Peyer's patch (tissue), 4 donors: ENCODE measurements at regions not wholly inside any gene's neighbourhood (a gene's known extent, or its start where the extent isn't known, plus 50 kb on each side); places are given as distances from the start of the nearest gene placed in this dataset.
A peak's percentile ranks its signal among the peaks of the same experiment; 100 is the strongest.

ENCODE experiments used
- DNase-seq, 3 donors: peaks; one replicate each; pipeline ENCODE4 v3.0.0-alpha.2; 2017 to 2019
- H3K27ac ChIP-seq, 4 donors: fragments of 200-600 bp; sonication (generic); one replicate each; pipeline ENCODE4 v1.5.1; 2016 to 2019
- H3K27me3 ChIP-seq, 2 donors: fragments of 200-600 bp; sonication (generic); one replicate each; pipeline ENCODE4 v1.5.1; 2019
- H3K36me3 ChIP-seq, 3 donors: fragments of 200-600 bp; sonication (generic); one replicate each; pipeline ENCODE4 v1.5.1; 2016 to 2019
- H3K4me1 ChIP-seq, 4 donors: fragments of 200-600 bp; sonication (generic); one replicate each; pipeline ENCODE4 v1.5.1; 2016 to 2019
- H3K4me3 ChIP-seq, 4 donors: fragments of 200-600 bp; sonication (generic); 1 replicate in 3 of 4; 2 replicates in 1 of 4; pipeline ENCODE4 v1.5.1; 2016 to 2019; ENCODE audit warnings: mild to moderate bottlenecking in 1 of 4
- H3K9me3 ChIP-seq, 4 donors: fragments of 200-600 bp; sonication (generic); one replicate each; pipeline ENCODE4 v1.5.1; 2016 to 2019; ENCODE audit warnings: mild to moderate bottlenecking in 1 of 4
- POLR2A ChIP-seq, 2 donors: fragments of 450-650 bp; IDR thresholded peaks; one replicate each; pipeline ENCODE4 v1.5.1; 2017; ENCODE audit warnings: antibody characterized with exemption in 2 of 2, mild to moderate bottlenecking in 2 of 2, moderate library complexity in 2 of 2
- TF ChIP-seq, protein P1 (sequence below), 6 experiments: fragments of 450-650 bp in 4 of 6; fragments of 200-600 bp in 2 of 6; sonication (generic) in 1 of 6; IDR thresholded peaks; one replicate each; pipeline ENCODE4 v1.5.1; 2017 to 2019; ENCODE audit warnings: antibody characterized with exemption in 6 of 6, mild to moderate bottlenecking in 3 of 6, moderate library complexity in 1 of 6

DNA sequence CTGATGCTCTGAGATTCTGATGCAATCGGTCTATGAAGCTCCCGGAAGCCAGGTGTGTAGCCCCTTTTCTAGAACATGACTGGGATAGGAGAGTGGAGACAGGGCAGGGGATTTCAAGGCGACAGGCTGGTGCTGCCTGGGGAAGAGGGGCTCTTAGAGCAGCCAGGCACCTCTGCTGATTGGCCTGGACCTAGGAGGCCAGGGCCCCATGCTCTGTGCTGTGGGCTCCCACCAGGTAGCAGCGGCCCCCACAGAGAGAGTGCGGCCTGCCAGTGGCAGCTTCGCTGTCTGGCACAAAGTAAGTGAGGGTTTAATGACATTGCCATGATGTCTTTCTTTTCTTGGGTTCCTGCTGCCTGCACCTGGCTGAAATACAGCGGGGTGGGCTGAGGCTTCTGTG is 99.4 kb upstream of the PODXL start:
- no peak for DNase-seq
- TF ChIP-seq, protein P1, sequence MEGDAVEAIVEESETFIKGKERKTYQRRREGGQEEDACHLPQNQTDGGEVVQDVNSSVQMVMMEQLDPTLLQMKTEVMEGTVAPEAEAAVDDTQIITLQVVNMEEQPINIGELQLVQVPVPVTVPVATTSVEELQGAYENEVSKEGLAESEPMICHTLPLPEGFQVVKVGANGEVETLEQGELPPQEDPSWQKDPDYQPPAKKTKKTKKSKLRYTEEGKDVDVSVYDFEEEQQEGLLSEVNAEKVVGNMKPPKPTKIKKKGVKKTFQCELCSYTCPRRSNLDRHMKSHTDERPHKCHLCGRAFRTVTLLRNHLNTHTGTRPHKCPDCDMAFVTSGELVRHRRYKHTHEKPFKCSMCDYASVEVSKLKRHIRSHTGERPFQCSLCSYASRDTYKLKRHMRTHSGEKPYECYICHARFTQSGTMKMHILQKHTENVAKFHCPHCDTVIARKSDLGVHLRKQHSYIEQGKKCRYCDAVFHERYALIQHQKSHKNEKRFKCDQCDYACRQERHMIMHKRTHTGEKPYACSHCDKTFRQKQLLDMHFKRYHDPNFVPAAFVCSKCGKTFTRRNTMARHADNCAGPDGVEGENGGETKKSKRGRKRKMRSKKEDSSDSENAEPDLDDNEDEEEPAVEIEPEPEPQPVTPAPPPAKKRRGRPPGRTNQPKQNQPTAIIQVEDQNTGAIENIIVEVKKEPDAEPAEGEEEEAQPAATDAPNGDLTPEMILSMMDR (IDR thresholded peaks at IDR 0.05): no peak
- Histone ChIP-seq H3K9me3 (no peaks in the 10 kb centered on the region), H3K4me1 (peaks cover 0 to 4% (median 0%) of the 10 kb centered on the region in 4 donors), H3K27ac (no peak overlapping the region), H3K36me3 (no peaks in the 10 kb centered on the region), H3K4me3 (no peak overlapping the region), H3K27me3 (no peaks in the 10 kb centered on the region)

DNA sequence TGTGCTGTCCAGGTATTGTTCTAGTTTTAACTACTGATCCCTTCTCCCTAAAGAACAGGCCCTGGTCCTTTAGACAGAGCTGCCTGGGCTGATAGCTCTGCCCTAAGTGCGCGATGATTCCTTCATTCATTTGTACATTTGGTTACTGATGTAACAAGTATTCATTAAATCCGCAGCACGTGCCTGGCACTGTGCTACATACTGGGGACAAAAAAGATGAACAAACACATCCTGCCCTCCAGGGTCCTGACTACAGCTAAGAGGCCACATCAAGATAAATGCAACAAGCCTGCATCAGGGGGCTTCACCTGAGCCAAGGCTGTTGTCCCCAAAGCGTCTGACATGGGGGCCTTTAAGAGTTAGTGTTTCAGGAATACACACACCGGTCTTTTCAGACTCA is 99.0 kb upstream of the PODXL start:
- Histone ChIP-seq H3K36me3 (no peaks in the 10 kb centered on the region), H3K4me3 (no peak overlapping the region), H3K4me1 (peaks cover 0 to 4% (median 0%) of the 10 kb centered on the region in 4 donors), H3K27me3 (no peaks in the 10 kb centered on the region), H3K27ac (no peak overlapping the region), H3K9me3 (no peaks in the 10 kb centered on the region)
- no peak for DNase-seq
- TF ChIP-seq POLR2A (IDR thresholded peaks at IDR 0.05): no peak
- TF ChIP-seq, protein P1 (IDR thresholded peaks at IDR 0.05): no peak

DNA sequence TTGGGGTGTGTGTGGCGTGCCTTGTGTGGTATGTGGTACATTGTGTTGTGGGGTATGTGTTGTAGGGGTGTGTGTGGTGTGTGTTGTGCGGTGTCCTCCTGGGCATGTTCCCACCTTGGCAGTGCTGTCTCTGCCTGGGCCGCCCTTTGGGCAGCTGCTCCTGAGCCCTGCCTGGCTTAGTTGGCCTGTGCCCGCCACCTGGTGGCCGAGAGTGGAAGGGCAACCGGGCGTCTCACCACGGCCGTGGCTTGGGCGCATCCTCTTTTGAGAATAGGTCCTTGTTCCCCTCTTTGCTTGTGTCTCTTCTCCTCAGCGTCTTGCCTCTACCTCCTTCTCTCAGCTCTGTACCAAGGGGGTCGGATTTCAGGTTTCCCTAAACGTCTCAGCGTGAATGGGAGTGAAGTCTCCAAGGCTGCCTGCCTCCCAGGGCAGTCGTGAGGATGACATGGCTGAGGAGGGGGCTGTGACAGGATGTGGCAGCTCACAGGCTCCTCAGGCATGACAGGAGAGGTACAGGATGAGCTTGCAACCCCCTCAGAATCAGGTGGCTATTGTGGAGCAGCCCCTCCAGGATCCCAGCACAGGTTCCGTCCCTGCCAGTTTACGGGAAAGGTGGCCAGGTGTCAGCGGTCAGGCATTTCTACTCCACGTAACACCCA is 98.4 kb upstream of the PODXL start:
- Histone ChIP-seq H3K27me3 (no peaks in the 10 kb centered on the region), H3K27ac (no peak overlapping the region), H3K4me1 (peaks cover 0 to 4% (median 0%) of the 10 kb centered on the region in 4 donors), H3K9me3 (no peaks in the 10 kb centered on the region), H3K4me3 (no peak overlapping the region), H3K36me3 (no peaks in the 10 kb centered on the region)
- DNase-seq: peak; percentile 74 to 92 (median 88)
- TF ChIP-seq POLR2A (IDR thresholded peaks at IDR 0.05): no peak
- TF ChIP-seq, protein P1 (IDR thresholded peaks at IDR 0.05): peak; percentile 80 to 93 (median 89)

DNA sequence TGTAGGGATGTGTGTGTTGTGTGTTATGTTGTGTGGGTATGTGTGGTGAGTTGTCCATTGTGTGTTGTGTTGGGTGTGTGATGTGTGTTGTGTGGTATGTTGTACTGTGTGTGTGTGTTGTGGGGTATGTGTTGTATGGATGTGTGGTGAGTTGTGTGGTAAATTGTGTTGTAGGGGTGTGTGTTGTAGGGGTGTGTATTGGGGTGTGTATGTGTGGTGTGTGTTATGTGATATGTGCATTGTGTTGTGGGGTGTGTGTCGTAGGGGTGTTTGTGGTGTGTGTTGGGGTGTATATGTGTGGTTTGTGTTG is 97.8 kb upstream of the PODXL start:
- Histone ChIP-seq H3K27me3 (no peaks in the 10 kb centered on the region), H3K4me1 (peaks cover 0 to 4% (median 0%) of the 10 kb centered on the region in 4 donors), H3K4me3 (no peak overlapping the region), H3K27ac (no peak overlapping the region), H3K9me3 (no peaks in the 10 kb centered on the region), H3K36me3 (no peaks in the 10 kb centered on the region)
- no peak for DNase-seq
- no peak for TF ChIP-seq POLR2A (IDR thresholded peaks at IDR 0.05)
- TF ChIP-seq, protein P1 (IDR thresholded peaks at IDR 0.05): no peak

DNA sequence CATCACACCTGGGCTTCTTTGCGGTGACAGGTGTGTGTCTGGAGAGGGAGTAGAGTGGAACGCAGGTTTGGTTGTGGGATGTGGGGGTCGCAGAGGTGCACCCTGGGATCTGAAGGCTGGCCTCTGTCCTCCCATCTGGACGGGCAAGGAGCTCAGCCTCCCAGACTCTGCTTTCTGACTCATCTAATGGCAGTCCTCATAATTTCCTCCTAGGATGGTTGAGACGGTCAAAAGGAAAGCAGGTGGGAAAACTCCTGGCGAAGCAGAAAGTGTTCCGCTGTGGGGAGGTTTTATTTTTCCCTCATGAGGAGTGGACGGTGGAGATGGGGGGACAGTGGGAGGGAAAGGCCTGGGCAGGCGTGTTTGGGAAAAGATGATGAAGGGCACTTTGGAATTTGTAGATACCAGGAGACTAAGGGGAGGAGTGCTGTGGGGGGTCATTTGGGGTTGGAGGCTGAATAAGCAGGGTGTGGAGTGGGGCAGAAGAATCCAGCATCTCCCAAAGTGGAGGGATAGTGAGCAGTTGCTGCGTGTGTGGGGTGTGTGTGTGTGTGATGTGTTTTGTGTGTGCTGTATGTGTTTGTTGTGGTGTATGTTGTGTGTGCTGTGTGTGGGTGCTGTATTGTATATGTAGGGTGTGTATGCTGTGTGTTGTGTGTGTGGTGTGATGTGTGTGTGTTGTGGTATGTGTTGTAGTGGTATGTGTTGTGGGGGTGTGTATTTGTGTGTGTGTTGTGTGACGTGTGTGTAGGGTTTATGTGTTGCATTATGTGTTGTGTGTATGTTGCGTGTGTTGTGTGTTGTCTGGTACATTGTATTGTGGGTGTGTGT is 97.2 kb upstream of the PODXL start:
- peak in 1 of 3 donors; percentile 37 for DNase-seq
- Histone ChIP-seq H3K36me3 (no peaks in the 10 kb centered on the region), H3K27me3 (no peaks in the 10 kb centered on the region), H3K27ac (no peak overlapping the region), H3K9me3 (no peaks in the 10 kb centered on the region), H3K4me1 (peaks cover 0 to 4% (median 0%) of the 10 kb centered on the region in 4 donors), H3K4me3 (no peak overlapping the region)
- TF ChIP-seq, protein P1 (IDR thresholded peaks at IDR 0.05): no peak
- TF ChIP-seq POLR2A (IDR thresholded peaks at IDR 0.05): no peak
